Testis (tissue), 2 donors: ENCODE measurements at regions not wholly inside any gene's neighbourhood (a gene's known extent, or its start where the extent isn't known, plus 50 kb on each side); places are given as distances from the start of the nearest gene placed in this dataset.

Experiments
- CTCF ChIP-seq, 3 experiments: fragments of 450-650 bp in 2 of 3; fragments of 200-600 bp in 1 of 3; sonication (generic) in 1 of 3; IDR thresholded peaks; one replicate each; pipeline ENCODE4 v1.5.1; 2016 to 2019; ENCODE audit warnings: antibody characterized with exemption in 3 of 3, mild to moderate bottlenecking in 2 of 3, moderate library complexity in 1 of 3
- POLR2A ChIP-seq: fragments of 450-650 bp; IDR thresholded peaks from one replicate; pipeline ENCODE4 v1.6.1; 2017; ENCODE audit warnings: antibody characterized with exemption, mild to moderate bottlenecking, moderate library complexity

- TF ChIP-seq CTCF (IDR thresholded peaks at IDR 0.05): no peak
- no peak for TF ChIP-seq POLR2A
Measured at GRCh38 chr19:28514166-28514565, 698.8 kb downstream of the UQCRFS1 start.
